AG08396 (cell line): ENCODE measurements at regions not wholly inside any gene's neighbourhood (a gene's known extent, or its start where the extent isn't known, plus 50 kb on each side); places are given as distances from the start of the nearest gene placed in this dataset.
"Not testable (repeated sequence)": the region's sequence is repeated elsewhere in the genome, so short reads cannot be mapped to it uniquely, and the experiment has no call there.

ENCODE experiments used
- DNase-seq: peaks from one replicate; pipeline ENCODE4 v3.0.0; 2012; ENCODE audit warnings: low spot score, mixed read lengths

DNA sequence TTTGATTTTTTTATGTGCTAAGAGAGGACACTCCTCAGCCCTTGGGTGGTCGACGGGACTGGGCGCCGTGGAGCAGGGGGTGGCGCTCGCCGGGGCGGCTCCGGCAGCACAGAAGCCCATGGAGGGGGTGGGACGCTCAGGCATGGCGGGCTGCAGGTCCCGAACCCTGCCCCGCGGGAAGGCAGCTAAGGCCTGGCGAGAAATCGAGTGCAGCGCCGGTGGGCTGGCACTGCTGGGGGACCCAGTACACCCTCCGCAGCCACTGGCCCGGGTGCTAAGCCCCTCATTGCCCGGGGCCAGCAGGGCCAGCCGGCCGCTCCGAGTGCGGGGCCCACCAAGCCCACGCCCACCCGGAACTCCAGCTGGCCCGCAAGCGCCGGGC, 669.7 kb upstream of the CTNND2 start:
- not testable (repeated sequence) for DNase-seq

DNA sequence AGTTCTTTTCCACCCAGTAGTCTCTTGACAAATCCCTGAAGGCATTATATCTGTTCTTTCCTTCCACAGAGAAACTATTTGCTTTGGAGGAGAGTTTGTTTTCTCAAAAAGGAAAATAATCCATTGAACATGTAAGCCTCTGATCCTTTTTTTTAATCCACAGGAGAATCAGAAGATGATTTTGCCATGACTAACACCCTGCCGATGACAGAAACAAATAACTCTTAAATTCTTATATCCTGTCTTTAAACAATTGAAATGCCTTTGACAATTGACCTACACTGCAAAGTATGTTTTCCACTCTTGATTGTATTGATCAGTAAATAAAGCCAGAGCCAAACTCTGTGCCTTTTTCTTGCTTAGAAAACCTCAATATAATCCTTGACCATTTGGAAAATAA, 666.4 kb upstream of the CTNND2 start:
- no peak for DNase-seq

DNA sequence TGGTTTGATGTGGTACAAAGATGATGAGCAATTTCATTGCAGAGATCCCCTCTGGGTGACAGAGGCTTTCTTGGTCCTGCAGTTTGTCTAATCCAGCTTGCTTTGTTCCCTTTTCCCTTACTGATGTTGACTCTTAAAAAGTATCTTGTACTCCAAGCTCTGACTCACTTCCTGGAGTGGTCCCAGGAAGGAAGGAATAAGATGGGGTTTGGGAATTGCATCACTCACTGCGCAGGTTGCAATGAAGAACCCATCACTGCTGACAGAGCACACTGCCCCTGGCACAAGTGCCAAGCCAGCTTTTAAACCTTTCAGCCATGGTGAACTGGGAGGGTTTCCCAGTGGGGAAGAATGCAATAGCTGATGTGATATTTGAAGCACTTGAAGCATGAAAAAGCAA, 662.2 kb upstream of the CTNND2 start:
- DNase-seq, result no peak

DNA sequence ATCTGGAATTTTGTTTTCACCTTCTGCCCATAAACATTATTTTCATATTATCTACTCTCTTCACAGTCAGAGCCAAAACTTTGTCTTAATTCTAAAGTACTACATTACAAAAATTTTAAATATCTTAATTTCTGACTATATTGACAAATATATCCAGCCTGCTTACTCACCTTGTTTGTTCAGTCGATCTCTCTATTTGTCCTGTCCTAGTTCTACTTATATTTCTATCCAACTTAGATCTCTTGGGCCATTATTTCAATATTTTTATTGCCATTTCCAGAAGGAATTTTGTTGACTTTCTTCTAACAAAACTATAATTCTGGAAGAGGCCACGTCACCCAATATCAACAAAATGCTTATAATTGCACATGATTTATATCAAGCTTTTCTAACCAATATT, 652.8 kb upstream of the CTNND2 start:
- DNase-seq, result no peak

DNA sequence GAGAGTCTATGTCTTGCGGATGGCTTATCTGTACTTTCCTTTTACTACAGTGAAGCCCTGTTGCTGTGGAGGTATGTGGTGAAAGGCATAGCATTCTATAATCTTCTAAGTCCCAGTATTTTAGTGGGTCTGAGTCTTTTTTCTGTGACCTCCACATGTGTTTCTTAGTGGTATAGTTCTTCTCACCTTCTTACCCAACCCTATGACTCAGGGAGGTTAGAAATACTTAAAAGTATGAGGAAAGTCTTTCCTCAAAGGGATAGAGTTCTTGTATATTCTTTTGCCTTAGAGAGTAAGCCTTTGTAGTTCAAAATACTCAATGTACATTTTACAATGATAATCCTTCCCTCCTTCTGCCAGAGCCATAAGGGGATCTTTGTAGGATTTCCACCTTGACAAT, 621.9 kb upstream of the CTNND2 start:
- no peak for DNase-seq

DNA sequence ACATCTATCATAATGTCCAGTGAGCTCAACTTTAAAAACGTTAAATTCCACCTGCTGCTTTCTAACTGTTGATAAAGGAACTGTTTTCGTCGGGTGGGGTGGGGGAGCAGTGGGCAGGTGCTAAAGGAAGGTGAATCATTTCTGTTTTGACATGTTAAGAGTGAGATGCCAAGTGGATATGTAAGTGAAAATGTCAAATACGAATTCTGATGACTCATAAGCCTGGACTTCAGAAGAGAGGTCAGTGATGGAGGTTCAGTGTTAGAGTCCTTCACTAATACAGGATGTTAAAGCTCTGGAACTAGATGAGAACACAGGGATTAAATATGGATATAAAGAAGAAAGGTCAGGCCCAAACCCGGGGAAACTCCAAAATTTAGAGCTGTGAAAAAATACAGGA, 617.9 kb upstream of the CTNND2 start:
- DNase-seq, result no peak

DNA sequence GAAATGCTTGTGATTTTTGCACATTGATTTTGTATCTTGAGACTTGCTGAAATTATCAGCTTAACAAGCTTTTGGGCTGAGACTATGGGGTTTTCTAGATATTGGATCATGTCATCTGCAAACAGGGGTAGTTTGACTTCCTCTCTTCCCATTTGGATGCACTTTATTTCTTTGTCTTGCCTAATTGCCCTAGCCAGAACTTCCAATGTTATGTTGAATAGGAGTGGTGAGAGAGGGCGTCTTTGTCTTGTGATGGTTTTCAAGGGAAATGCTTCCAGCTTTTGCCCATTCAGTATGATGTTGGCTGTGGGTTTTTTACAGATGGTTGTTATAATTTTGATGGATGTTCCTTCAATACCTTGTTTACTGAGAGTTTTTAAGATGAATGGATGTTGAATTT, 600.7 kb upstream of the CTNND2 start:
- DNase-seq, result not testable (repeated sequence)

DNA sequence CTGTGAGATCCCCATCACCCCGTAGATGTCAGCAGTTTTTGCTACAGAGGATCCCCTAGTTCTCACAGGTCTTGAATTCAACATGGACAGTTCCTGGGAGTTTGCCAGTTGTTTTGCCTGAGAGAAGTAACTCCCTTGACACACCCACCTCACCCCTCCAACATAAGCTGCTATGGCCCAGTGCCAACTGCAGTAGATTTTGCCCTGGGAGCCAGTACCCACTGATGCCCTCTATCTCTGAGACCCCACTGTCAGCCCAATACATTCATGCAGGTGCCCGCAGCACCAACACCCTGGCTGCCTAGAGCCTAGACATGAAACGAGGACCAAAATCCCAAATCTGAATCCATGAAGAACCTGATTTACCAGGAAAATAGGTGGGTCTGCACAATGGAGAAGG, 583.9 kb upstream of the CTNND2 start:
- DNase-seq, result no peak

DNA sequence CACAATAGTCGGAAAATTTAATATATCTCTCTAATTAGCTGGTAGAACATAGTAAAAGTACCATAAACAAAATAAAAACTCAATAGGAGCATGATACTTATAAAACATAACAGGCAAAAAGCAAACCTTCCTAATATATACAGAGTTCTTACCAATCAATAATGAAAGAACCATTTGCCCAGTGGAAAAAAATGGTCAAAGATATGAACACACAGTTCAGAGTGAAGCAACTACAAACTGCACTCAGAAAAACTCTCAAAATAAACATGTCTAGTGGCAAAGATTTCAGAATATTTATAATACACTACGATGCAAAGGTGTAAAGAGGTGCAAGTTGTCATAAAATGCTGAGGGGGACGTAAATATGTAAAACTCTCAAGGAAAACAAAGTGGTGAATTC, 576.2 kb upstream of the CTNND2 start:
- no peak for DNase-seq

DNA sequence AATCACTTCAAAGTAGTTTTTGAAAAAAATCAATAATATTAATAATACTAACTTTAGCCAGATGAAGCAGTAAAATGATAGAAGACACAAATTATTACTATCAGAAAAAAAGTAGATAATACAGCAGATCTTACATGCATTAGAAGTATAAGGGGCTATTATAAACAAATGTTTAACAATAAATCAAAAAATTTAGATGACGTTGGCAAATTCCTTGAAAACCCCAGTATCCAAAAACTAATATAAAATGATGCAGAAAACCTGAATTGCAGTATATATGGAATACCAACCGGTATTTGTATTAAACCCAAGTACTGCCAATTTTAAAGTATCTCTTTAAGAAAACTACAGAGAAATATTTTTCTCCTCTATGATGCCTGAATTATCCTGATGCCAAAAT, 573.3 kb upstream of the CTNND2 start:
- DNase-seq, result no peak

DNA sequence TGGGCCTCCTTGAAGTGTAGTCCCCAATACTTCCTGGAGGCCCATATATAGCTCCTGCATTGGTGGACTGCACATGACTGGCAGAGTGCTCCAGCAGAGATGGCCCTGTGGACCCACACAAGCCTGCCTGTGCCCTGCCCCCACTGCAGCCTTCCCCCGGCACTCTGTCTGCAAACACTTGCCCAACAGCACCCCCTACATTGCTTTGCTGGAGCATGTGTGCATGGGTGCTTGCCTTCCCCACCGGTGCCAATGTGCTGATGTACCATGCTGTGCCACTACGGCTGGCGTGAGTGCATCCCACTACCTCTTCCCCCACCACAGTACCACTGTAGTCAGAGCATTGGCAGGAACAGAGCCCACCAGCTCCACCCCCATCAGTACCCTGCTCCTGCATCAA, 563.6 kb upstream of the CTNND2 start:
- no peak for DNase-seq

DNA sequence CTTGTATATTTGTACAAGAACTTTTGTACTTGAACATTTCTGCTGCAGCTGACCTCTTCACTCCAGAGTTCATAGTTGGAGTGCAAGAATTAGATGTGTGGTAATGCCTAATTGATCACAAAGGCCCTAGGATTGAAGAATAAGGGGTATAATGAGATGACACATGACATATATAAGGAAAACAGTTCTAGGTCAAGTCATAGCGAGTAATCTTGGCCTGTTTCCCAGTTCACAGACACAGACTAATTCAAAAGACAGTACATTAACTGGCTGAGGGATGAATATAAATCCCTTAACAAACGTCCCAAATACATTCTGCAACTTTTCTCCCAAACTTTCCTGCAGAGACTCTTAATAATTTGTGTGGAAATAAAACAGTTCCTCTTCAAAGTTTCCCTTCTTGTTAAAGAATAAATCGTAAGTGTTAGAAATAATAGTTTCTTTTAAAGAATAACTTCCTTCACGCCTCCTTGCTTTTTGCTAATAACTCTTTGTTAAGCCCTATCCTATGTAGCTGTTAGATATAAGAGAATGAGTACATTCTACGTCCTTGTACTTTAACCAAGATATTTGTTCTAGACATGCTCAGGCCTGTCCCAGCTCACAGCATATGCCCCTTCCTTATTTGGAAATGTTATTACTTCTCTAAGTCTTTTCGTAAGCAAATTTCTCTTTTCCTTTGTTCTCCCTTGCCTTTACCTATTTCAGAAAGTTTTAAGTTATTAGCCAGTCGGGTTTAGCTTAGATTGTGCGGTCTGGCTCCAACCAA, 556.4 kb upstream of the CTNND2 start:
- DNase-seq, result no peak

DNA sequence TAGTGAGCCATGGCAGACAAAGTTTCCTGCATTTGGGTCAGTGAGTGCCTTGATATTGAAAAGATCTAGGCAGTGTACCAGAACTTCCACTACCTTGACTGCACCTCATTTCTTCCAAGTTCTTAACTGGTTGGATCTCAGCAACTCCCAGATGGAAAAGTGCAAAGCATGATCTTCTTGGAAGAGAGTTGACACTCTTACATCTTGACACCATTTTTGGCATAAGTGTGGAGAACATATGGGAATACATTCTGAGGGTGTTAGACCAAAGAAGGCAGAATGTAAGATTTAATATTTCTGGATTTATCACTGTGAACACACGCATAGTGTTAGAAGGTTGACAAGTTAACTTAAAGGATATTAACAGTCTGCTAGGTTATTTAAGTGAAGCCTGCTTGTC, 555.1 kb upstream of the CTNND2 start:
- DNase-seq, result no peak

DNA sequence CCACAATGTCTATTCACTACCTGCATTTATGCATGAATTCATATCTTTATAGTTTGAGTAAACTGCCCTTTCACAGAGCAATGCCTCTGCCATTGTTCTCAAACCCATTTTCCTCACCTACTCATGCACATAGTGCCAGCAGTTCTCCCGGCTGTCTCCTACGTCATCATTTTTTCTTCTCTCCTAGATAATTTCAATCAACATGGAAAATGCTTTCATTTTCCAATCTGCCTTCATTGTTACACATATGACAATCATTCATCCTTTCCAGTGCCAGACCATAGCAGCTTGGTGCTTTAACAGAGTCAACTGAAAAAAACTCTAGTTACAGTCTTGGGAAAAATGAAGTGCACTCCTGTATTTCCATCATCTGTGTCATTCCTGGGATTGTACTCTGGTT, 514.8 kb upstream of the CTNND2 start:
- no peak for DNase-seq

DNA sequence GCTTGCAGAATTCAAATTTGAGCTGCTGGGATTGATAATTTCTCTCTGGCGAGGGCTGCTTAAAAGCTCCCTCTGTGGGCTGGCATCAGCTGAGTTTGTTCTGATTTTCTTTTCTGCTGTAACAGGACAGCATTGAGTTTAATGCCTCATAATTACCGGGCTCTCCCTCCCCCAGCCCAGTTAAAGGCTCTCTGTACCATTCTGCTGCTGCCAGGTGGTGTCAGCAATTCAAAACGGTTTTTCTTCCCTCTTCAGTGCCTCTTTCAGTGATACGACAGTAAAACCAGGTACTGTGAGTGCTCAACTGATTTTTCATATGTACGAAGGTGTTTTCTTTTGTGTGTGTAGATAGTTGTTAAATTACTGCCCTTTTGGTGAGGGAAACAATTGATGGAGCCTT, 509.3 kb upstream of the CTNND2 start:
- no peak for DNase-seq

DNA sequence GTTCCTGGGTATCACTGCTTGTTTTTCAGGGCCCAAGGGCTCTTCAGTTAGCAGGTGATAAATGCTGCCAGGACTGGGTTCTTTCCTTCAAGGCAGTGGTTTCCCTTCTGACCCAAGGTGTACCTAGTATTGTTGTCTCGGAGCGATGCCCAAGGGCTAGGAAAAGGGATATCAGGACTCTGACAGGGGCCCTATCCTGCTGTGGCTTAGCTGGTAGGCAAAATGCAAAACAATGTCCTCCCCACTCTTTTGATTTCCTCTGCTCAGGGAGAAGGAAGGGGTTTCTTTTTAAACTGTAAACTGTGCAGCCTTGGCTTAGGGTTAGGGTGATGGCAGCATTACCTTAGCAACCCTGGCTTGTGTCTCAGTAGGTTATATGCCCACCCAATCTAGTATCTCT, 508.8 kb upstream of the CTNND2 start:
- no peak for DNase-seq

DNA sequence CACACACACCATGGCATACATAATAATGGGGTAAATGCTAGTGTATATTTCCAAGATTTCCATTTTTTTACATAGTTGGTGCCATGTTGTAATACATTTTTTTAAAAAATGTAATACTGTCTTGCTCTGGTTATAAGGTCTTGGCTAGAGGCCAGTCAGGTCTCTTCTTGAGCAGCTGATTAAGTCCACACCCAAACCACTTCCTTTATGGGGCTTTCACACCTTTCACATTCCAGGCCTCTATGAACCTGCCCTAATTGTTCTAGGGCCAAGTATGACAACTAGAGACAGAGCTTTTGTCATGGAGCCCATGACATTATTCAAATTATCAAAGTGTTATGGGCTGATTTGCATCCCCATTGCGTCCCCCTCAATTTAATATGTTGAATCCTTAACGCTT, 495.6 kb upstream of the CTNND2 start:
- no peak for DNase-seq

DNA sequence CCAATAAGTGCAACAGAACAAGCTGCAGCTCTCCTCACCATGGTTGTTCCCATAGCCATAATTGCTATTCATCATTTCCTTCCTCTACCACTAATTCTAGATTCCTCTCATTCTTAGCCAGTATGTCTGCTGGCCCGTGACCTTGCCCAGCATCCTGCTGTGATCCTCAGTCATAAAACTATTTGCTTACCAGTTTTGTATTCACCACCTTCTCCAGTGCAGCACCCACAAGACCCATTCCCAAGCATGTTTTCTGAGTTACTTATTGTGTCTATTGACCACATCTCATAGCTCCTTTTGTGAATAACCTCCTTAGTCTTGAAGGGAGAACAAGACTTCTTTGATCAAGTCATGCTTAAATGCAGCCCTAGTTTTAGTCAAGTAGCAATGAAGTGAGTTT, 488.0 kb upstream of the CTNND2 start:
- DNase-seq, result no peak

DNA sequence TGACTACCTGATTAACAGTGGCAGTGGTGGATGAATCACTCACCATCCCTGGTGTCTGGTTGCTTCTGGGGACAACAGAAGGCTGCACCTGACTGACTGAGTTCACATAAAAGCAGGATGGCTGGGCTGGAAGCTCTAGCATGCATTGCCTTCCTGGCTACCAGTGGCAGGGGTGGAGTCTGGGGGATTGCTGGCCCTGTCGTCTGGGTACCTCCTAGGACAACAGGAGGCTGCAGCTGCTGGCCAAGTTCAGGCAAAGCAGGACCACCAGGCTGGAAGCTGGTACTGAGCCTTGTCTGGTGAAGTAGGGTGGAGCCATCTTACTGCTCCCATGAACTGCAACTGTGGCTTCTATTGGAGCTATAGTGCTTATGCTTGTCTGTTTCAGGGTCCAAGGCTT, 480.8 kb upstream of the CTNND2 start:
- no peak for DNase-seq

DNA sequence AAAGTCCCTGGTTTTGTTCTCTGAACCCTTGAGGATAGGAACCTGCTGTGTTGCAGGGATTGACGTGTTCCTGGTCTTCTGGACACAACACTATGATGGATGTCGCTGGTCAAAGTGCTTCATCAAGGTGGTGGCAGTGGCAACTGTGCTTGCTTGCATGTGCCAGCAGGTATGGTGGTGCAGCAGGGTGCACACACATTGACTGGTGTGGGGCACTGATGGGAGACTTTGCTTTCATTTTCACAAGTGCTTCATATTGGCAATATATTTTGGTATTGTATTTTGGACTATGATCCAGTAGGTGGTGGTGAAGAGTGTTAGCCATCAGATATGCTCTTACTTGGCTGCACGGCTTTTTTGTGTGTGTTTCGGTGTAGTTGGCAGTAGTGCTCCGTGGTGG, 479.8 kb upstream of the CTNND2 start:
- DNase-seq, result no peak

DNA sequence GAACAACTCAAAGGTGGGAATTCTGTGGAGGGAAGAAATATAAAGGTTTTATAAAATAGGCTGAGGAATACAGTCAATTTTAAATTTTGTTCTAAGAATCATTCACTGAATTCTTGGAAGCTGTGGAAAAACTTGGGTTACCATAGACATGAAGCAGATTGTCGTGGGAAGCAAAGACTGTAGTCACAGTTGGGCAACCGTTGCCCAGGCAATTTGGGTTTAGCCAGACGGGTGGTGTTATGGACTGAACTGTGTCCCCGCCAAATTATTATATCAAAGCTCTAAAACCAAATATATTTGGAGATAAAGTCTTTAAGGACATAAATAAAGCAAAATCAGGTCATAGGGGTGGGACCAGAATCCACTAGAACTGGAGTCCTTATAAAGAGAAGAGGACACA, 463.7 kb upstream of the CTNND2 start:
- no peak for DNase-seq

DNA sequence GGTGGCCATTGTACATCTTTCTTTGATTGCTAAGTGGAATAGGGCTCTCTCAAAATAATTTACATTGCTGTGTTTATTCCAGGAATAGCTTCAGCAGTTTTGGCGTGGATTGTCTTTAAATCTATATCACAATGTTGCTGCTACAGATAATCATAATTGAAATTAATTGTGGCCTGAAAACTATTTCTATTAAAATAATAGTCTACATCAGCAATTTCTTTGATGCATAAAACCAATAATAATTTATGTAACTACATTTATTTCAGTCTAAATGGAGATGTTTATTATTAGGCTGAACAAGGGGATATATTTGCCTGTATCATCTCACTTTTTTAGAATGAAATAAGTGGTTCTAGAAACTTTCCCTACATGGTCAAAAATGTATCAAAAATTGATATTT, 456.0 kb upstream of the CTNND2 start:
- DNase-seq, result no peak

DNA sequence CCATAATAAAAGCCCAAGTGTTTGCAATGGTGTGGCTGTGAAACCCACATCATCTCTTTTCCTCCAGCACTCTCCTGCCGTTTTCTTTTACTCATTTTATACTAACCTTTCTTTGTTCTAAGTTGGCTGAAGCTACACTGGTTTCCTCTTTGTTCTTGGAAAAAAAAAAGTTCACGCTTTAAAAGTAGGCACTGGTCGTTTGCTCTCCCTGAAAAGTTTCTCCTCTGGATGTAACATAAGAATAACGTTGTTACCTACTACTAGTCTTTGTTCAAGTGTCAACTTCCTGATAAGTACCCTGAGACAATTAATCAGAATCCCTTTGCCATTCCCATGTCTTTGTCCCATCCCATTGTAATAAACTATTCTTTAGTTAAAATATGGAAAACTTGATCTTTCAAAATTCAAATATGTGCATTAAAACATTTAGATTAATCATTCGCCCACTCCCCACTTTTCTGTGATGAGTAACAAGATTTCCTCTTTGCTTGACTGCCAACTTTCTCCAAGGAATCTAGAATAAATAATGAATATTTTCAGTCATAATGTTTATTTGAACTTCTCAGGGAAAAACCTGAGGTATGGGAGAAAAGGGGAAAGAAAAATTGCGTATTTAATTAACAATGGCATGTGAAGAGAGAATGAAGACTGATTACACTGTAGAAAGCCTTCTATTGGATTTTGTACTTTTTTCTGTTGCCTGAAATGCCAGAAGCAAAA, 454.3 kb upstream of the CTNND2 start:
- DNase-seq, result no peak

DNA sequence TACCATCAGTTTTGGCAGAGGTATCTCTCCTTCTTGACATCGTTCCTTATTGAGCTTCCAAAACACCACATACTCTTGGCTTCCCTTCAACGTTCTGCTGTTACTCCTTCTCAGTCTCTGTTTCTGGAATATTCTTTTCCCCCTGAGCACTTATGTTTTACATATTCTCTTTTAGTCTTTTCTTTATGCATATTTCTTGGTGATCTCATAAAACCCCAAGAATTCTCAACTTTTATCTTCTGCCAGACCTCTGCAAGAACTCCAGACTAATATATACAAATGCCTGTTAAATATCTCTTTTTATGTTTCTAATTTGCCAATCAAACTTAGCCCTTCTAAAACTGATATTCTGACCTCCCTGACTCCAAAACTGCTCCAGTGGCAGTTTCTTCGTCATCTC, 453.4 kb upstream of the CTNND2 start:
- DNase-seq, result no peak
